Natural killer cell (primary cell): ENCODE measurements at regions not wholly inside any gene's neighbourhood (a gene's known extent, or its start where the extent isn't known, plus 50 kb on each side); places are given as distances from the start of the nearest gene placed in this dataset.

ENCODE experiments used
- ATAC-seq, 3 donors: fragments of 150-1000 bp in 2 of 3; fragments of 200-7000 bp in 1 of 3; cut with Tn5 transposase; 1 replicate in 1 of 3; 2 replicates in 2 of 3; pipeline ENCODE4 v1.10.0; 2021; ENCODE audit warnings: mild to moderate bottlenecking in 2 of 3, moderate library complexity in 2 of 3
- DNase-seq, 2 donors: peaks; one replicate each; pipeline versions ENCODE4 v3.0.0 to v3.0.0-alpha.2; 2013 to 2021; ENCODE audit warnings: mixed read lengths in 1 of 2
- H3K27ac ChIP-seq: one replicate; pipeline ENCODE4 v1.5.1; 2013; ENCODE audit warnings: mild to moderate bottlenecking, low read length
- H3K27me3 ChIP-seq: one replicate; pipeline ENCODE4 v1.6.1; 2013; ENCODE audit warnings: low read length; ENCODE audit not compliant: control insufficient read depth, insufficient read depth
- H3K36me3 ChIP-seq: one replicate; pipeline ENCODE4 v1.6.1; 2013; ENCODE audit warnings: low read length; ENCODE audit not compliant: control insufficient read depth, insufficient read depth
- H3K4me1 ChIP-seq: one replicate; pipeline ENCODE4 v1.6.1; 2013; ENCODE audit warnings: low read length; ENCODE audit not compliant: control insufficient read depth, insufficient read depth
- H3K4me3 ChIP-seq: one replicate; pipeline ENCODE4 v1.5.1; 2013; ENCODE audit warnings: low read length
- H3K9me3 ChIP-seq: one replicate; pipeline ENCODE4 v1.6.1; 2013; ENCODE audit warnings: low read length; ENCODE audit not compliant: control insufficient read depth, insufficient read depth
- H3K27ac Mint-ChIP-seq, 2 donors: one replicate each; pipeline ENCODE4 v1.8.0; 2022; ENCODE audit warnings: mild to moderate bottlenecking in 2 of 2, mixed read lengths in 2 of 2, moderate library complexity in 1 of 2
- H3K27me3 Mint-ChIP-seq, 2 donors: one replicate each; pipeline ENCODE4 v1.8.0; 2022; ENCODE audit warnings: low read depth in 2 of 2, mixed read lengths in 2 of 2
- H3K36me3 Mint-ChIP-seq: one replicate; pipeline ENCODE4 v1.8.0; 2022; ENCODE audit warnings: mixed read lengths
- H3K4me1 Mint-ChIP-seq, 2 donors: one replicate each; pipeline ENCODE4 v1.8.0; 2022; ENCODE audit warnings: mixed read lengths in 2 of 2
- H3K4me3 Mint-ChIP-seq: one replicate; pipeline ENCODE4 v1.8.0; 2022; ENCODE audit warnings: mild to moderate bottlenecking, moderate library complexity, mixed read lengths
- H3K9me3 Mint-ChIP-seq, 2 donors: one replicate each; pipeline ENCODE4 v1.8.0; 2022; ENCODE audit warnings: mixed read lengths in 2 of 2
- WGBS: methylation state at CpG from one replicate; pipeline ENCODE4 v1.1.7; 2013; ENCODE audit warnings: missing lambda C conversion rate; ENCODE audit not compliant: insufficient coverage; 5-methylcytosine and 5-hydroxymethylcytosine counted together
- intact Hi-C: fragments of 100-400 bp; cut with micrococcal nuclease; formaldehyde crosslinking; loops from one replicate; pipeline ENCODE4 v1.14.2; 2022
- TF ChIP-seq, protein P1 (sequence below): fragments of 200-600 bp; IDR thresholded peaks from one replicate; pipeline ENCODE4 v1.8.0; 2022; ENCODE audit warnings: antibody characterized with exemption

DNA sequence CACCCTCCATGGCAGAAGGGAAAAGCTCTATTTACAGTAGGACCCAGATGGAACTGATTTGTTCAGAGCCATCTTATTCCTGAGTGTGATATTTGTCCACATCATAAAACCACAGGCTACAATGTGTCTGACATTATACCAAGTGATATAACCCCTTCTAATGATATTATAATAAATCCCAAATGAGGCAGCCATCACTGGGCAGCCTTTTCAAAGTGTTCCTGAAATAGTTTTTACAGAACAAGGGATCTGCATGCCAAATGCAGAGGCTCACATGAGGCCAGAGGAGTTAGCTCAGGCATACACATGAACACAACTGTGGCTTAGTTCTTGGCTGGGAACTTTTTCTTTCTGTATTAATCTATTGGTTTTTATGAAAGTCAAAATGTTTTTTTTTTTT is 207.7 kb downstream of the MAFB start:
- TF ChIP-seq, protein P1, sequence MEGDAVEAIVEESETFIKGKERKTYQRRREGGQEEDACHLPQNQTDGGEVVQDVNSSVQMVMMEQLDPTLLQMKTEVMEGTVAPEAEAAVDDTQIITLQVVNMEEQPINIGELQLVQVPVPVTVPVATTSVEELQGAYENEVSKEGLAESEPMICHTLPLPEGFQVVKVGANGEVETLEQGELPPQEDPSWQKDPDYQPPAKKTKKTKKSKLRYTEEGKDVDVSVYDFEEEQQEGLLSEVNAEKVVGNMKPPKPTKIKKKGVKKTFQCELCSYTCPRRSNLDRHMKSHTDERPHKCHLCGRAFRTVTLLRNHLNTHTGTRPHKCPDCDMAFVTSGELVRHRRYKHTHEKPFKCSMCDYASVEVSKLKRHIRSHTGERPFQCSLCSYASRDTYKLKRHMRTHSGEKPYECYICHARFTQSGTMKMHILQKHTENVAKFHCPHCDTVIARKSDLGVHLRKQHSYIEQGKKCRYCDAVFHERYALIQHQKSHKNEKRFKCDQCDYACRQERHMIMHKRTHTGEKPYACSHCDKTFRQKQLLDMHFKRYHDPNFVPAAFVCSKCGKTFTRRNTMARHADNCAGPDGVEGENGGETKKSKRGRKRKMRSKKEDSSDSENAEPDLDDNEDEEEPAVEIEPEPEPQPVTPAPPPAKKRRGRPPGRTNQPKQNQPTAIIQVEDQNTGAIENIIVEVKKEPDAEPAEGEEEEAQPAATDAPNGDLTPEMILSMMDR = no peak
- no peaks in the 10 kb centered on the region for H3K9me3 ChIP-seq
- intact Hi-C loops = no loop called here
- H3K27me3 ChIP-seq = peaks cover 2% of the 10 kb centered on the region
- Mint-ChIP-seq H3K27ac (no peak overlapping the region), H3K36me3 (no peaks in the 10 kb centered on the region), H3K9me3 (peaks cover 0 to 2% of the 10 kb centered on the region in 2 donors), H3K4me1 (no peaks in the 10 kb centered on the region), H3K27me3 (peaks cover 8 to 35% of the 10 kb centered on the region in 2 donors), H3K4me3 (no peak overlapping the region)
- no peaks in the 10 kb centered on the region for H3K36me3 ChIP-seq
- ATAC-seq (no peak), DNase-seq (no peak)
- no peak overlapping the region for H3K4me3 ChIP-seq
- no peak overlapping the region for H3K27ac ChIP-seq
- H3K4me1 ChIP-seq = no peaks in the 10 kb centered on the region

GRCh38 chr20:40477805-40478204 is 211.2 kb downstream of the MAFB start:
- peaks cover 8 to 17% of the 10 kb centered on the region in 2 donors for H3K27me3 Mint-ChIP-seq
- H3K36me3 ChIP-seq = no peaks in the 10 kb centered on the region
- no peaks in the 10 kb centered on the region for H3K36me3 Mint-ChIP-seq
- WGBS = 75% methylated on average over 2 of the region's 3 CpGs
- no peaks in the 10 kb centered on the region for H3K9me3 ChIP-seq
- peaks cover 0 to 5% of the 10 kb centered on the region in 2 donors for H3K9me3 Mint-ChIP-seq
- H3K4me3 ChIP-seq = no peak overlapping the region
- TF ChIP-seq, protein P1 = no peak
- H3K4me1 Mint-ChIP-seq = no peaks in the 10 kb centered on the region
- intact Hi-C loops = no loop called here
- H3K4me1 ChIP-seq = no peaks in the 10 kb centered on the region
- no peak overlapping the region for H3K4me3 Mint-ChIP-seq
- no peak for ATAC-seq
- no peaks in the 10 kb centered on the region for H3K27me3 ChIP-seq
- H3K27ac ChIP-seq = no peak overlapping the region
- DNase-seq = no peak
- no peak overlapping the region for H3K27ac Mint-ChIP-seq

- peaks cover 5 to 9% of the 10 kb centered on the region in 2 donors for H3K27me3 Mint-ChIP-seq
- TF ChIP-seq, protein P1 = no peak
- no peaks in the 10 kb centered on the region for H3K4me1 Mint-ChIP-seq
- DNase-seq (no peak), ATAC-seq (no peak)
- Histone ChIP-seq H3K27me3 (no peaks in the 10 kb centered on the region), H3K9me3 (no peaks in the 10 kb centered on the region), H3K27ac (no peak overlapping the region), H3K36me3 (no peaks in the 10 kb centered on the region), H3K4me1 (no peaks in the 10 kb centered on the region), H3K4me3 (no peak overlapping the region)
- H3K9me3 Mint-ChIP-seq = peaks cover 0 to 2% of the 10 kb centered on the region in 2 donors
- H3K36me3 Mint-ChIP-seq = no peaks in the 10 kb centered on the region
- no peak overlapping the region for H3K4me3 Mint-ChIP-seq
- H3K27ac Mint-ChIP-seq = no peak overlapping the region
- intact Hi-C loops = no loop called here
- WGBS = 96% methylated on average over 2 of the region's 3 CpGs
Measured at GRCh38 chr20:40476461-40476860, 212.6 kb downstream of the MAFB start.

GRCh38 chr20:40472905-40473304 is 216.1 kb downstream of the MAFB start:
- H3K27ac Mint-ChIP-seq = no peak overlapping the region
- Histone ChIP-seq H3K4me1 (no peaks in the 10 kb centered on the region), H3K27me3 (no peaks in the 10 kb centered on the region), H3K36me3 (no peaks in the 10 kb centered on the region), H3K4me3 (no peak overlapping the region), H3K9me3 (no peaks in the 10 kb centered on the region), H3K27ac (no peak overlapping the region)
- no peaks in the 10 kb centered on the region for H3K36me3 Mint-ChIP-seq
- peaks cover 0 to 2% of the 10 kb centered on the region in 2 donors for H3K9me3 Mint-ChIP-seq
- 79% methylated on average over 1 of the region's 1 CpG for WGBS
- no peaks in the 10 kb centered on the region for H3K4me1 Mint-ChIP-seq
- DNase-seq (no peak), ATAC-seq (no peak)
- intact Hi-C loops = no loop called here
- H3K27me3 Mint-ChIP-seq = peaks cover 2 to 6% of the 10 kb centered on the region in 2 donors
- H3K4me3 Mint-ChIP-seq = no peak overlapping the region
- TF ChIP-seq, protein P1 = no peak
